CMK (cell line): ENCODE measurements at regions not wholly inside any gene's neighbourhood (a gene's known extent, or its start where the extent isn't known, plus 50 kb on each side); places are given as distances from the start of the nearest gene placed in this dataset.

ENCODE experiments used
- DNase-seq: peaks from one replicate; pipeline ENCODE4 v3.0.0-alpha.2; 2010; ENCODE audit warnings: low read depth

DNA sequence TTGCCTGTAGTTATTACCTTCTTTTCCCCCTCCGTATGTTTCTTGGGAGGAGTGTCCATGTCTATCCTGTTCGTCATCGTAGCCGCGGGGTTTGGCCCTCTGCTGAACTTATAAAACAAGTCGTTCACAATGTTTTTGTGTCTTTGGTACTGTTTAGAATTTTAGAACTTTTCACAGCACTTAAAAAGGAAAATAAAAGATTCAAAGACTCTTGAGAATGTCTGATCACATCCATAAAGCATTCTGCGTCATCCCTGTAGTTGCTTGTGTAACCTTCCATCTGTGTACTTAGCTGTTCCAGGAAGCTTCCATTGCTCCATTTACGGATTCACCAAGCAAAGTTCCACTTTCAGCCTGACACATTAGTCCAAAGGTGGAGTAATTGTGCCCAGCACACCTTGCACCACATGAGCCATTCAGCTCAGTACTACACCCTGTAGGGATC, 677.1 kb upstream of the NR2F2 start:
- DNase-seq, result no peak

GRCh38 chr15:95655089-95655607, 675.4 kb upstream of the NR2F2 start:
- DNase-seq, result no peak

GRCh38 chr15:95656595-95656994, 673.9 kb upstream of the NR2F2 start:
- no peak for DNase-seq

- DNase-seq, result no peak
Measured at GRCh38 chr15:95658799-95659198, 671.7 kb upstream of the NR2F2 start.

GRCh38 chr15:95659656-95660055, 670.8 kb upstream of the NR2F2 start:
- DNase-seq, result no peak

GRCh38 chr15:95662638-95663037, 667.9 kb upstream of the NR2F2 start:
- DNase-seq, result no peak

- DNase-seq, result no peak
Measured at GRCh38 chr15:95663156-95664100, 667.1 kb upstream of the NR2F2 start.

- no peak for DNase-seq
Measured at GRCh38 chr15:95664450-95664849, 666.0 kb upstream of the NR2F2 start.

GRCh38 chr15:95669146-95669922, 661.2 kb upstream of the NR2F2 start:
- DNase-seq, result no peak

- DNase-seq, result no peak
Measured at GRCh38 chr15:95674031-95674430, 656.5 kb upstream of the NR2F2 start.

DNA sequence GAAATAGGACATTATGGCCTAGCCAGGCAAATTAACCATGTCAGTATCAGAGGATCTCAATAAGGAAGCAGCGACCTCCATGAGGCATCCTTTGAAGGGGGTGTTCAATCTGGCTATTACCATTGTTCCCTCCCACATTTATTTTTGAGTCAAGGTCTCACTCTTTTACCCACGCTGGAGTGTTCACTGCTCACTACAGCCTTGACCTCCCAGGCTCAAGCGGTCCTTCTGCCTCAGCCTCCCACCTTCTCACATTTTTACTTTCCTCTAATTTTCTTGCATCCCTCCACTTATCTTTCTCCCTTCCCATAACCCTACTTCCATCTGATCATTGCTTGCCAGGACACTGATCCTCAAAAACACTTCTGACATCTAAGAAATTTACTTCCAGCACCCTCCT, 654.0 kb upstream of the NR2F2 start:
- DNase-seq, result no peak

- no peak for DNase-seq
Measured at GRCh38 chr15:95679847-95680582, 650.5 kb upstream of the NR2F2 start.

DNA sequence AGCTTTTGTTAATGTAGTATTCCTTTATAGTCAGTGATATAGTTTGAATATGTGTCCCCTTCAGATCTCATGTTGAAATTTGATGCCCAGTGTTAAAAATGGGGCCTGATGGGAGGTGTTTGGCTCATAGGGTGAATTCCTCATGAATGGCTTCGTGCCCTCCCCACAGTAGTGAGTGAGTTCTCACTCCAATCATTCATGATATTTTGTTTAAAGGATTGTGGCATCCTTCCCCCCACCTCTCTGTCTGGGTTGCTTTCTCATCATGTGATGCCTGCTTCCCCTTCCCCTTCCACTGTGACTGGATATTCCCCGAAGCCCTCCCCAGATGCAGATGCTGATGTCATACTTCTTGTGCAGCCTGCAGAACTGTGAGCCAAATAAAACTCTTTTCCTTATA, 649.8 kb upstream of the NR2F2 start:
- no peak for DNase-seq

DNA sequence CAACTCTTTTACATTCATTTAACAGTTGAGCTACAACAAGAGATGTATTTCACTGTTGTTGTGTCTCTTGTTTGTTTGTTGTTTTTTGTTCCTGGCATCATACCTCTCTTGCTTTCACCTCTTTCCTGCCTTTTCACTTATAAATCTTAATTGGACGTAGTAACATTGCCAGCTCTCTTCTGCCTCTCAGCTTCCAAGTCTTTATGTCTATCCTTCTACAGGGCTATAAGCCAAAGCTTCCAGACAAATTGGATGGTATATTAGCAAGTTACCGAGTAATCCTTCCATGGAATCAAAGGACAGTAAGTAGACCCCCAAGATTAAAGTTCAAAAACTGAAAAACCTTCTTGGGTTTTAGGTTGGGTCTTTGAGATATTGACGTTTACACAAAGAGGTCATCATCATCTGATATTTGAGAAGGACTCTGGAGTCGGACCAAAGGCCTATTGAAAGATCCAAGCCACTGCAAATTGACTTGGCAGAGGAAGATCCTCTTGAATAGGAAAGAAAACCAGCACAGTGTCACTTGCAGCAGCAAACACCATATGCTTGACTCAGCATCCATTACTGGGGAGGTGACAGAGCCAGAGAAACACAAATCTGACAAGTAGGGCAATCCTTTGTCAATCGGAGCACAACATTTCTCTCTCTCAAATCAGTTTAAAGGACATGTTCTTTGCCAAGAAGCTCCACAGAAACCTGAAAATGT, 648.5 kb upstream of the NR2F2 start:
- no peak for DNase-seq

DNA sequence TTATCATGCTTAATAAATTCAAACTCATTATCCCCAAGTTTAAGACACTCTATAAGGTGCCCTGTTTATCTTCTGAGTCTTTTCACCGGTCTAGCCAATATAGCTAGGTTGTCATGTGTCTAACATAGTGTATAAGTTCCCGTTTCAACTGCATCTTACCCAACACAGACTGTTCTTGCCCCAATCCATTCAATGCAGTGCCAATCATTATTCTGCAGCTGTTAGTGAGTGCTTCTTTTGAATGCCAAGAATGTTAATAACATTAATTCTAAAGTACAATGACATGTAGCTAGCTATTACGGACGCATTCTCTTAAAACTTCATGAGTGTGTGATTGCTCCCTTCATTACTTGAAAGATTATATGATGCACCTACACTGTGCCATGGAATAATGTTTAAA, 646.4 kb upstream of the NR2F2 start:
- no peak for DNase-seq

DNA sequence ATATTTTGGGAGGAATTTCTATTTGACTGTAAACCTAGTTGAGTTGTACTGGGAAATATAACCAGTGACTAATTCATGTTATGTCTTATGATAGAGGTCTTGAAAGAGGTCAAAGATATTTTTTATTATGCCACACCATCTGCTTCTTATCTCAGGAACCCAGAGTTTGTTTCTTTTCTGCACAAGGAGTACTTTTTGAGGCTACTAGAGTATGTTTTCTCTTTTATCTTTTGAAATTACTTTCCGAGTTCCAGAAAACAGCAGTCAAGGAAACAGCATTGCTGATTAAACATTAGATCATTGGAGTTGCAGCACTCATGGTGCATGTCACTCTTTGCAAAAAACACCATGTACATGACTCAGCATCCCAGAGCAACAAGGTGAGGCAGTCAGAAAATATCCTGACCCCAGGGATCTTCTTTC, 645.8 kb upstream of the NR2F2 start:
- DNase-seq, result peak; percentile 11

DNA sequence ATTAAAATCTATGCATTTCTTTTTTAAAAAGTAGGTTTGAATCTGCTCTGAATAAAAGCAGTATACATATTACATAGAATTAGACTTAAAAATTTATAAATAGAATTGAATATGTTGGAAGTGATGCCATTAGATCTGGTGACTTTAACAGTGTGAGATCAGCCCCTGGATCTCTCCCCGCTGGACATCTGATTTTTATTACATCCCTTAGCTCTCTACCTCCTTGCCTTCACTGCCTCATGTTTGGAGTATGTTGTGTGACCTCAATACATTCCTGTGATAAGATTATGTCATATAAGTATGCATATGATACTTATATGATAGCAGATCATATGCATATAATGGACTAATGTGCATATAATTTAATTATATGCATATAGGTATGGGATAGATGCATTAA, 643.4 kb upstream of the NR2F2 start:
- no peak for DNase-seq

- no peak for DNase-seq
Measured at GRCh38 chr15:95687686-95688085, 642.8 kb upstream of the NR2F2 start.

DNA sequence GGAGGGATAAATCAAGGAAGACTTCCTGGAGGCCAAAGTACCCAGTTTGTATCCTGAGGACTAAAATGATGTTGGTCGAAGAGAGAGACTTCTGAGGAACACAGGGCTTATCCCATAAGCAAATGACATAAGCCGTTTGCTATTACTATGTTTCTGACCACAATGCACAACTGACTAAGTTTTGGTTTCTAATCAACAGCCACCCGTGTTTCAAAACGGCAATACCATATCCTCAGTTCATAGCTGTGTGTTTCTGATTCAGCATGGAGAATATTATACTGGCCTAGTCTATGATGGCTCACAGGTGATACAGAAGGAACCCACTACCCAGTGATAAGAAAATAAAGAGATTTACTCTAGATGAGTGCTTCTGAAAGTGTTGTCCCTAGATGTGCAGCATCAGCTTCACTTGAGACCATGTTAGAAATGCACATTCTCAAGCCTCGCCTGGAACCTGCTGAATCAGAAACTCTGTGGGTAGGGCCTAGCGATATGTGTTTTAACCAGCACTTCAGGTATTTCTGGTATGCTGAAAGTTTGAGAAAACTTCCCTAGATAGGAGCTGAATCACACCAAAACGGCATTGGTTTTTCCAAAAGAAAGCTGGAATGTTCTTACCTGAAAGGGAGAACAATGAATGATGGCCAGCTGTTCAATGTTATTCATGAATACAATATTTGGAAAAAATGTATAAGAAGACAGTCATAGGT, 639.7 kb upstream of the NR2F2 start:
- no peak for DNase-seq

GRCh38 chr15:95693917-95694316, 636.6 kb upstream of the NR2F2 start:
- DNase-seq, result no peak

DNA sequence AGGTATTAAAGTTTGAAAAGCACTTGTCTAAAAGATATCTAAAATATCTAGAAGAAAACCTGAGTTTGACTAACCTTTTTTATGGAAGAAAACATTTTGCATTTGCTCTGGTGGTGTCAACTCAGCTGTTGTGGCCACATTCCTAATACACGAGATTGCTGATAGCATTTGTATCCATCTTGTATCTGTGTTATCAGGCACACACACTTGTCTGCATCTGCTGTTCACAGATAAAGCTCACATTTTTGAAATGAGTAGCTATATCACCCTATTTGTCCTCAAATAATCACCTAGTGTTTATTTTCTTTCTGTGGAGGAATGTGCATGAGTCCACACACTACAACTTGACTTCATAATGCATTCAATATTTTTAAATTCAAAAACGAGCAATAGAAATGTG, 632.3 kb upstream of the NR2F2 start:
- DNase-seq, result peak; percentile 71
